Peyer's patch (tissue), 4 donors: ENCODE measurements at regions not wholly inside any gene's neighbourhood (a gene's known extent, or its start where the extent isn't known, plus 50 kb on each side); places are given as distances from the start of the nearest gene placed in this dataset.

Experiments used
- CTCF ChIP-seq, 6 experiments: fragments of 450-650 bp in 4 of 6; fragments of 200-600 bp in 2 of 6; sonication (generic) in 1 of 6; IDR thresholded peaks; one replicate each; pipeline ENCODE4 v1.5.1; 2017 to 2019; ENCODE audit warnings: antibody characterized with exemption in 6 of 6, mild to moderate bottlenecking in 3 of 6, moderate library complexity in 1 of 6
- POLR2A ChIP-seq, 2 donors: fragments of 450-650 bp; IDR thresholded peaks; one replicate each; pipeline ENCODE4 v1.5.1; 2017; ENCODE audit warnings: antibody characterized with exemption in 2 of 2, mild to moderate bottlenecking in 2 of 2, moderate library complexity in 2 of 2

- no peak for TF ChIP-seq POLR2A (IDR thresholded peaks at IDR 0.05)
- no peak for TF ChIP-seq CTCF (IDR thresholded peaks at IDR 0.05)
These were observed 267.2 kb downstream of the TFEC start for GRCh38 chr7:115763347-115763746.
